AG04450 (cell line): ENCODE measurements at regions not wholly inside any gene's neighbourhood (a gene's known extent, or its start where the extent isn't known, plus 50 kb on each side); places are given as distances from the start of the nearest gene placed in this dataset.
"Not testable (repeated sequence)": the region's sequence is repeated elsewhere in the genome, so short reads cannot be mapped to it uniquely, and the experiment has no call there.

ENCODE experiments used
- CTCF ChIA-PET: fragments of 300-600, 350-600 bp; formaldehyde crosslinking; extraction: SDS; loops from one replicate; lab custom pipeline; 2022; ENCODE audit warnings: antibody characterized with exemption, inconsistent platforms; lab: Charles Lee
- POLR2A ChIA-PET: fragments of 350-600 bp; formaldehyde crosslinking; extraction: SDS; loops from one replicate; lab custom pipeline; 2021; ENCODE audit warnings: antibody characterized with exemption, inconsistent platforms; lab: Yijun Ruan, JAX
- DNase-seq: peaks from one replicate; pipeline ENCODE4 v3.0.0-alpha.2; 2011; ENCODE audit warnings: low read depth, low spot score
- H3K27ac ChIP-seq: one replicate; pipeline ENCODE4 v1.5.1; 2012; ENCODE audit warnings: low read depth, low read length, control low read depth
- H3K27me3 ChIP-seq: one replicate; pipeline ENCODE4 v1.6.0; 2012; ENCODE audit warnings: low read length; ENCODE audit not compliant: control insufficient read depth, insufficient read depth
- H3K4me3 ChIP-seq: 2 replicates; pipeline ENCODE4 v1.5.1; 2011; ENCODE audit warnings: mild to moderate bottlenecking, low read depth, low read length, control low read depth
- H3K9me3 ChIP-seq: 2 replicates; pipeline ENCODE4 v1.5.1; 2012; ENCODE audit warnings: low read length; ENCODE audit not compliant: control insufficient read depth, insufficient read depth
- TF ChIP-seq, protein P1 (sequence below): IDR thresholded peaks from 2 replicates; pipeline ENCODE4 v1.5.1; 2011; ENCODE audit warnings: low read depth, low read length, control low read depth, inconsistent platforms

DNA sequence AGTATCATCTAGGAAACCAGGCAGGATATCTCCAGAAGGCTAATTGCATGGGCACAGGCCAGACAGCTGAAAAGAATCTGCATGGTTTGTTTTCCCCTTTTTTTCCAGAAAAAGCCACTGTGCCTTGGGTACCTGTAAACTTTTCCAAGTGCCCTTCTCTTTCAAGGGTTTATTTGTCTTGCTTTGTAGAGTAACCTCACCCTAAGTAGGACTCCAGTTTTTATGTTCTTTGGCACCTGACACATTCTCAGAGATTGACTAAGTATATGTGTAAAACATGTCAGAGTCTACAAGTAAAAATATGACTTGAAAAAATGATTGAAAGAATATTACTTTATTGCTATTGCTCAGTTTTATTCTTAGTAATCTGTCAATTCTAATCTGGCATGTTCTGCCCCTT, 70.7 kb upstream of the TEX13C start:
- CTCF ChIA-PET = no interaction called here
- Histone ChIP-seq H3K4me3 (no peak overlapping the region), H3K27ac (no peak overlapping the region), H3K9me3 (no peaks in the 10 kb centered on the region), H3K27me3 (no peaks in the 10 kb centered on the region)
- TF ChIP-seq, protein P1, sequence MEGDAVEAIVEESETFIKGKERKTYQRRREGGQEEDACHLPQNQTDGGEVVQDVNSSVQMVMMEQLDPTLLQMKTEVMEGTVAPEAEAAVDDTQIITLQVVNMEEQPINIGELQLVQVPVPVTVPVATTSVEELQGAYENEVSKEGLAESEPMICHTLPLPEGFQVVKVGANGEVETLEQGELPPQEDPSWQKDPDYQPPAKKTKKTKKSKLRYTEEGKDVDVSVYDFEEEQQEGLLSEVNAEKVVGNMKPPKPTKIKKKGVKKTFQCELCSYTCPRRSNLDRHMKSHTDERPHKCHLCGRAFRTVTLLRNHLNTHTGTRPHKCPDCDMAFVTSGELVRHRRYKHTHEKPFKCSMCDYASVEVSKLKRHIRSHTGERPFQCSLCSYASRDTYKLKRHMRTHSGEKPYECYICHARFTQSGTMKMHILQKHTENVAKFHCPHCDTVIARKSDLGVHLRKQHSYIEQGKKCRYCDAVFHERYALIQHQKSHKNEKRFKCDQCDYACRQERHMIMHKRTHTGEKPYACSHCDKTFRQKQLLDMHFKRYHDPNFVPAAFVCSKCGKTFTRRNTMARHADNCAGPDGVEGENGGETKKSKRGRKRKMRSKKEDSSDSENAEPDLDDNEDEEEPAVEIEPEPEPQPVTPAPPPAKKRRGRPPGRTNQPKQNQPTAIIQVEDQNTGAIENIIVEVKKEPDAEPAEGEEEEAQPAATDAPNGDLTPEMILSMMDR = no peak
- POLR2A ChIA-PET = no interaction called here
- no peak for DNase-seq

DNA sequence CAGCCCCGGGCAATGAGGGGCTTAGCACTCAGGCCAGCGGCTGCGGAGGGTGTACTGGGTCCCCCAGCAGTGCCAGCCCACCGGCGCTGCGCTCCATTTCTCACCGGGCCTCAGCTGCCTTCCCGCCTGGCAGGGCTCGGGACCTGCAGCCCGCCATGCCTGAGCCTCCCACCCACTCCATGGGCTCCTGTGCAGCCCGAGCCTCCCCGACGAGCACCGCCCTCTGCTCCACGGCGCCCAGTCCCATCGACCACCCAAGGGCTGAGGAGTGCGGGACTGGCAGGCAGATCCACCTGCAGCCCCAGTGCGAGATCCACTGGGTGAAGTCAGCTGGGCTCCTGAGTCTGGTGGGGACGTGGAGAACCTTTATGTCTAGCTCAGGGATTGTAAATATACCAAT, 63.9 kb upstream of the TEX13C start:
- DNase-seq, POLR2A ChIA-PET, H3K27me3 ChIP-seq, H3K27ac ChIP-seq, CTCF ChIA-PET, H3K9me3 ChIP-seq, H3K4me3 ChIP-seq: not testable (repeated sequence)

DNA sequence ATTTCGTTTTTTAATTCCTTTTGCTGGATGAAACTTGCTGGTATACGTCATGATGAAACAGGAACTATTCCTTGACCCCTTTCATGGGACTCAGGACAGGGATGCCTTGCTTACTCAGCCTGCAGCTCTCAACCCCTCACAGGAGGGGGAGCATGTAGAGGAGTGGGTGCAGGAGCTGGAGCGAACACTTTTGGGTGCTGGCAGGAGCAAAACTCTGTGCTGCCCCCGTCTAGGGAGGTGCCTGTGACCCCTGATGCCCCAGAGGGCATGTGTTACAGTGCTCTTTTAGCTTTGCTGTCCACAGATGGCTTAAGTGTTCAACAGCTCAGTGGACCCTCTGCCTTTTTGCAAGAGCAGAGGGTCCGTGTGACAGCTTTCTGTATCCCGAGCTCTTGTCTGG, 56.8 kb upstream of the TEX13C start:
- Histone ChIP-seq H3K9me3 (no peaks in the 10 kb centered on the region), H3K4me3 (no peak overlapping the region), H3K27me3 (no peaks in the 10 kb centered on the region), H3K27ac (no peak overlapping the region)
- ChIA-PET POLR2A (no interaction called here), CTCF (no interaction called here)
- no peak for DNase-seq
- TF ChIP-seq, protein P1 = no peak

DNA sequence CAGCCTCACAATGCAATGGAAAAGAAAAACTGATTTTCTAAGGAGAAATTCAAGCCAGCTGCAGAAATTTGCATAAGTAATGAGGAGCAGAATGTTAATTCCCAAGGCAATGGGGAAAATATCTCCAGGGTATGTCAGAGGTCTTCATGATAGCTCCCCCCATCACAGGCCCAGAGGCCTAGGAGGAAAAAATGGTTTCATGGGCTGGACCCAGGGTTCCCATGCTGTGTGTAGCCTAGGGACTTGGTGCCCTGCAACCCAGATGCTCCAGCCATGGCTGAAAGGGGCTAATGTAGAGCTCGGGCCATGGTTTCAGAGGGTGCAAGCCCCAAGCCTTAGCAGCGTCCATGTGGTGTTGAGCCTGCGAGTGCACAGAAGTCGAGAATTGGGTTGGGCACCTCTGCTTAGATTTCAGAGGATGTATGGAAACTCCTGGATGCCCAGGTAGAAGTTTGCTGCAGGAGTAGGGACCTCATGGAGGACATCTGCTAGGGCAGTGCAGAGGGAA, 53.5 kb upstream of the TEX13C start:
- Histone ChIP-seq H3K4me3 (no peak overlapping the region), H3K9me3 (no peaks in the 10 kb centered on the region), H3K27me3 (no peaks in the 10 kb centered on the region), H3K27ac (no peak overlapping the region)
- ChIA-PET CTCF (no interaction called here), POLR2A (no interaction called here)
- DNase-seq = no peak
- TF ChIP-seq, protein P1 = no peak
